Testis (tissue), 2 donors: ENCODE measurements at regions not wholly inside any gene's neighbourhood (a gene's known extent, or its start where the extent isn't known, plus 50 kb on each side); places are given as distances from the start of the nearest gene placed in this dataset.

Experiments
- DNase-seq: peaks from one replicate; pipeline ENCODE4 v3.0.0-alpha.2; 2019
- H3K27ac ChIP-seq, 2 donors: fragments of 200-600 bp; sonication (generic); one replicate each; pipeline ENCODE4 v1.5.1; 2019
- H3K27me3 ChIP-seq: fragments of 200-600 bp; sonication (generic); one replicate; pipeline ENCODE4 v1.5.1; 2019
- H3K36me3 ChIP-seq: fragments of 200-600 bp; sonication (generic); one replicate; pipeline ENCODE4 v1.5.1; 2017; ENCODE audit warnings: low read depth; ENCODE audit errors: missing control alignments
- H3K4me1 ChIP-seq: fragments of 200-600 bp; sonication (generic); one replicate; pipeline ENCODE4 v1.5.1; 2019
- H3K4me3 ChIP-seq, 2 donors: fragments of 200-600 bp; sonication (generic); one replicate each; pipeline ENCODE4 v1.5.1; 2017 to 2019
- H3K9me3 ChIP-seq: fragments of 200-600 bp; sonication (generic); one replicate; pipeline ENCODE4 v1.5.1; 2017
- CTCF ChIP-seq, 3 experiments: fragments of 450-650 bp in 2 of 3; fragments of 200-600 bp in 1 of 3; sonication (generic) in 1 of 3; IDR thresholded peaks; one replicate each; pipeline ENCODE4 v1.5.1; 2016 to 2019; ENCODE audit warnings: antibody characterized with exemption in 3 of 3, mild to moderate bottlenecking in 2 of 3, moderate library complexity in 1 of 3
- POLR2A ChIP-seq: fragments of 450-650 bp; IDR thresholded peaks from one replicate; pipeline ENCODE4 v1.6.1; 2017; ENCODE audit warnings: antibody characterized with exemption, mild to moderate bottlenecking, moderate library complexity
- WGBS, 2 donors: methylation state at CpG; one replicate each; pipeline ENCODE4 v1.1.5; 2018; 5-methylcytosine and 5-hydroxymethylcytosine counted together
- intact Hi-C: fragments of 100-400 bp; cut with DNase I; formaldehyde crosslinking; loops from one replicate; pipeline ENCODE4 v1.15.1; 2023; ENCODE audit warnings: low total_unique reads

- Histone ChIP-seq H3K9me3 (no peaks in the 10 kb centered on the region), H3K4me3 (no peak overlapping the region), H3K27me3 (no peaks in the 10 kb centered on the region), H3K36me3 (no peaks in the 10 kb centered on the region), H3K27ac (no peak overlapping the region), H3K4me1 (no peaks in the 10 kb centered on the region)
- TF ChIP-seq CTCF (IDR thresholded peaks at IDR 0.05) = no peak
- no peak for TF ChIP-seq POLR2A
- no peak for DNase-seq
- intact Hi-C loops = no loop called here
Observed at GRCh38 chr9:84604223-84604622, 65.3 kb upstream of the NTRK2 start.

GRCh38 chr9:84609779-84610178, 59.8 kb upstream of the NTRK2 start:
- Histone ChIP-seq H3K27ac (no peak overlapping the region), H3K9me3 (no peaks in the 10 kb centered on the region), H3K4me1 (no peaks in the 10 kb centered on the region), H3K36me3 (no peaks in the 10 kb centered on the region), H3K27me3 (no peaks in the 10 kb centered on the region), H3K4me3 (no peak overlapping the region)
- no peak for DNase-seq
- intact Hi-C loops = no loop called here
- TF ChIP-seq CTCF (IDR thresholded peaks at IDR 0.05) = no peak
- TF ChIP-seq POLR2A = no peak

GRCh38 chr9:84613431-84613830, 56.1 kb upstream of the NTRK2 start:
- 63 to 73% methylated on average over 2 of the region's 2 CpGs for WGBS, 2 donors
- no peak for DNase-seq
- Histone ChIP-seq H3K27ac (no peak overlapping the region), H3K4me1 (no peaks in the 10 kb centered on the region), H3K27me3 (no peaks in the 10 kb centered on the region), H3K4me3 (no peak overlapping the region), H3K36me3 (no peaks in the 10 kb centered on the region), H3K9me3 (no peaks in the 10 kb centered on the region)
- intact Hi-C loops = no loop called here
- TF ChIP-seq POLR2A (no peak), CTCF (IDR thresholded peaks at IDR 0.05) (no peak)

GRCh38 chr9:84615544-84615943, 54.0 kb upstream of the NTRK2 start:
- Histone ChIP-seq H3K9me3 (no peaks in the 10 kb centered on the region), H3K27me3 (no peaks in the 10 kb centered on the region), H3K27ac (no peak overlapping the region), H3K36me3 (no peaks in the 10 kb centered on the region), H3K4me1 (no peaks in the 10 kb centered on the region), H3K4me3 (no peak overlapping the region)
- WGBS, 2 donors = 74 to 75% methylated on average over 3 of the region's 3 CpGs
- intact Hi-C loops = no loop called here
- no peak for DNase-seq
- TF ChIP-seq POLR2A = no peak
- no peak for TF ChIP-seq CTCF (IDR thresholded peaks at IDR 0.05)

- TF ChIP-seq CTCF (IDR thresholded peaks at IDR 0.05) = no peak
- TF ChIP-seq POLR2A = no peak
- no peak overlapping the region for H3K27ac ChIP-seq
- H3K4me1 ChIP-seq = no peaks in the 10 kb centered on the region
- WGBS, 2 donors = 68 to 69% methylated on average over 4 of the region's 4 CpGs
- H3K36me3 ChIP-seq = no peaks in the 10 kb centered on the region
- H3K9me3 ChIP-seq = no peaks in the 10 kb centered on the region
- intact Hi-C loops = no loop called here
- H3K27me3 ChIP-seq = no peaks in the 10 kb centered on the region
- no peak overlapping the region for H3K4me3 ChIP-seq
- DNase-seq = no peak
Observed at GRCh38 chr9:84617411-84618029, 52.0 kb upstream of the NTRK2 start.
